Mesodermal cell (in vitro differentiated cells): ENCODE measurements at regions not wholly inside any gene's neighbourhood (a gene's known extent, or its start where the extent isn't known, plus 50 kb on each side); places are given as distances from the start of the nearest gene placed in this dataset.

Experiments
- H3K27ac ChIP-seq: 2 replicates; pipeline ENCODE4 v1.7.0; 2013; ENCODE audit warnings: mild to moderate bottlenecking, low read depth, low read length, moderate library complexity; ENCODE audit not compliant: severe bottlenecking
- H3K36me3 ChIP-seq: 2 replicates; pipeline ENCODE4 v1.7.1; 2013; ENCODE audit warnings: mild to moderate bottlenecking, low read length, moderate library complexity; ENCODE audit not compliant: control insufficient read depth, insufficient read depth
- H3K4me1 ChIP-seq: one replicate; pipeline ENCODE4 v1.7.1; 2013; ENCODE audit warnings: mild to moderate bottlenecking, low read length; ENCODE audit not compliant: insufficient read depth, control insufficient read depth, poor library complexity, severe bottlenecking
- H3K4me3 ChIP-seq: 2 replicates; pipeline ENCODE4 v1.7.0; 2013; ENCODE audit warnings: low read length, control low read depth, mild to moderate bottlenecking; ENCODE audit not compliant: insufficient read depth, poor library complexity, severe bottlenecking; ENCODE audit errors: extremely low read depth
- H3K9me3 ChIP-seq: 2 replicates; pipeline ENCODE4 v1.7.1; 2013; ENCODE audit warnings: mild to moderate bottlenecking, low read length, moderate library complexity; ENCODE audit not compliant: control insufficient read depth
- WGBS, 2 experiments: methylation state at CpG; one replicate each; pipeline ENCODE4 v1.1.5; 2013; ENCODE audit warnings: missing lambda C conversion rate in 2 of 2; ENCODE audit not compliant: insufficient coverage in 2 of 2; 5-methylcytosine and 5-hydroxymethylcytosine counted together

- no peak overlapping the region for H3K27ac ChIP-seq
- WGBS, 2 experiments, result 80 to 89% methylated on average over 1 of the region's 2 CpGs
- H3K36me3 ChIP-seq, result no peaks in the 10 kb centered on the region
- H3K9me3 ChIP-seq, result no peaks in the 10 kb centered on the region
- H3K4me3 ChIP-seq, result no peak overlapping the region
- no peaks in the 10 kb centered on the region for H3K4me1 ChIP-seq
Observed at GRCh38 chr10:84845628-84846261, 517.4 kb downstream of the CCSER2 start.

GRCh38 chr10:84846658-84847316, 518.4 kb downstream of the CCSER2 start:
- Histone ChIP-seq H3K4me3 (no peak overlapping the region), H3K9me3 (no peaks in the 10 kb centered on the region), H3K4me1 (no peaks in the 10 kb centered on the region), H3K36me3 (no peaks in the 10 kb centered on the region), H3K27ac (no peak overlapping the region)
- 53 to 100% methylated on average over 1 to 2 of the region's 4 CpGs for WGBS, 2 experiments

- Histone ChIP-seq H3K4me1 (no peaks in the 10 kb centered on the region), H3K9me3 (no peaks in the 10 kb centered on the region), H3K36me3 (no peaks in the 10 kb centered on the region), H3K4me3 (no peak overlapping the region), H3K27ac (no peak overlapping the region)
- 86 to 95% methylated on average over 2 of the region's 2 CpGs for WGBS, 2 experiments
Observed at GRCh38 chr10:84848967-84849366, 520.6 kb downstream of the CCSER2 start.

- no peaks in the 10 kb centered on the region for H3K36me3 ChIP-seq
- H3K9me3 ChIP-seq, result no peaks in the 10 kb centered on the region
- no peak overlapping the region for H3K27ac ChIP-seq
- H3K4me3 ChIP-seq, result no peak overlapping the region
- no peaks in the 10 kb centered on the region for H3K4me1 ChIP-seq
- WGBS, 2 experiments, result 85% methylated on average over 6 of the region's 6 CpGs
Observed at GRCh38 chr10:84850826-84851225, 522.4 kb downstream of the CCSER2 start.

DNA sequence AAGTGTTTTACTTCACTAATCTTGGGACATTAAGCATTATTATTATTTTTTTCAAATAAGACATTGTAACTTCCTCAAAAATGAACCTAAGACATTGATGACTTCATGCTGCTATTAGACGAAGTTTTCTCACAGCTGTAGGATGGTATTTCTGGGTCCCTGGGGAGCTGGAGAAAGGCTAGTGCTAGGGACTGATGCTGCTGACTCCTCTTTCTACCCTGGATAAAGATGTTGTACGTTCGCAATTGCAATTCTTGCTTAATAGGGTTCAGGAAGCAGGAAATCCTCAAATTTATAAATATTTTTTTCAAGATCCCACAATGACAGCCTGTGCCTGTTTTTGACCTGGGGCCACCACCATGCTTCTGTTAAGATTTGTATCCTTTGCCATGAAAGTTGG, 526.0 kb downstream of the CCSER2 start:
- Histone ChIP-seq H3K27ac (no peak overlapping the region), H3K36me3 (no peaks in the 10 kb centered on the region), H3K4me3 (no peak overlapping the region), H3K9me3 (no peaks in the 10 kb centered on the region), H3K4me1 (no peaks in the 10 kb centered on the region)
- WGBS, 2 experiments, result 100% methylated on average over 2 of the region's 3 CpGs; no CpG with 5 or more reads in 1 of the 2 experiments

DNA sequence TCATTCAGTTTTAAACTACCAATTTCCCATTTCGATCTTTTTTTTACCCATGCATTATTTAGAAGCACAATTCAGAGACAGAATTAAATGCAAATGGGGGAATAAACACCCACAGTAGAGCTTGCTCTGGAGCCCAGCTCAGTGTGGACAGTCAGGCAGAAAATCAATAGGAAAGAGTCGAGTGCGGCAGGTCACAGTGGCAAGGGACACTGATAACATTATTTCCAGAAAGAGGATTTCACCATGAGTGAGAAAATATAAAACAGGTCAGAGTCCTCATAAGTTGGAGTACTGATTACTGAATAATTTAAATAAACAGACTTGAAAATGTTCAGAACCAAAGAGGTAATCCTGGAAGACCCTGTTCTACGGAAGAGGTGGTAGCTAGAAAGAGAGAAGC, 532.5 kb downstream of the CCSER2 start:
- no peaks in the 10 kb centered on the region for H3K4me1 ChIP-seq
- no peaks in the 10 kb centered on the region for H3K36me3 ChIP-seq
- no peak overlapping the region for H3K27ac ChIP-seq
- 85 to 92% methylated on average over 2 of the region's 4 CpGs for WGBS, 2 experiments
- no peak overlapping the region for H3K4me3 ChIP-seq
- H3K9me3 ChIP-seq, result no peaks in the 10 kb centered on the region

GRCh38 chr10:84862551-84862950, 534.2 kb downstream of the CCSER2 start:
- Histone ChIP-seq H3K36me3 (no peaks in the 10 kb centered on the region), H3K27ac (no peak overlapping the region), H3K4me3 (no peak overlapping the region), H3K4me1 (no peaks in the 10 kb centered on the region), H3K9me3 (no peaks in the 10 kb centered on the region)
- WGBS, 2 experiments, result no CpG with 5 or more reads among the region's 1 CpG

DNA sequence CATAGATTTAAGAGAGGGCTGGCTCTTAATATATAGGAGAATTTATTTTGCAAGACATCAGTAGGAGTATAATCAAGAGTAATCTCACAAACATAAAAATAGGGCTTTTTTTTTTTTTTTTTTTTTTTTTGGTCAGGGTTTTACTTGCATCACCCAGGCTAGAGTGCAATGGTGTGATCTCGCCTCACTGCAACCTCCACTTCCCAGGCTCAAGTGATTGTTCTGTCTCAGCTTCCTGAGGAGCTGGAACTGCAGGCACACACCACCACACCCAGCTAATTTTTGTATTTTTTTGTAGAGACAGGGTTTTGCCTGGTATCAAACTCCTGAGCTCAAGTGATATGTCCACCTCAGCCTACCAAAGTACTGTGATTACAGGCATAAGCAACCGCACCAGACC, 535.3 kb downstream of the CCSER2 start:
- Histone ChIP-seq H3K36me3 (no peaks in the 10 kb centered on the region), H3K27ac (no peak overlapping the region), H3K4me1 (no peaks in the 10 kb centered on the region), H3K9me3 (no peaks in the 10 kb centered on the region), H3K4me3 (no peak overlapping the region)
- WGBS, 2 experiments, result 89 to 100% methylated on average over 1 of the region's 2 CpGs

DNA sequence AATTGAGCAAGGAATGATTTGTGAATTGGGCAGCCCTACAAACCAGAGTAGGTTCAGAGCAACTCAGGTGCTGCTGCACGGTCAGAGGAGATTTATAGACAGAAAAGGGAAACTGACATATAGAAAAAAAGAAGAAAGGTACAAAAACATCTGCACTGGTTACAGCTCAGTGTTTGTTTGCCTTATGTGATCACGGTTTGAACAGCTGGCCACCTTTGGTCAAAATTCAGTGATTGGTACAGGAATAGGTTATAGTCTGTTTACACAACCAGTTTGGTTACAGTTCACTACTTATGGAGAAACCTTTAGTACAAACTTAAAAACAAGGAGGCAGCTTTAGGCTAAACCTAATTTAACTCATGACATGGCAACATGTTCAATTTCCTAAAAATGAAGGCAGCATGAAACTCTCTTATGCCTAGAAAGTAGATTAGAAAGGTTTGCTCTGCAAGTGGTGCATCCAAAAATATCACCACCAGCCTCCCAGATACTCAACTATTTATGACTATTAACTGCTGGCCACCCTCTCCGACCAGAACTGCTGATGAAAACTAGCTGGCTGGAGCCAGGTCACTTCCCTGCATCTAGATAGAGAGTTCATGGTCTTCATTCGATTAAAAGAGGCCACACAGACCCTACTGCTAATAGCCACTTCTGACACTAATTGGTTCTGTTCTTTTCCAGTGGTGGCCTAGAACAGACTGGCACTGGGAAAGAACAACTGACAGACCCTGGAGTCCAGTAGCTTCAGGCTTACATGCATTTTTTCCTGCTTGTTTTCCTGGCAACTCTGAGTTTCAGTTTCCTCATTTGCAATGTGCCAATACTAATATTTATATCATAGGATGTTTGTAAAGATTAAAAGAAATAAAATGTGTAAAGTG, 548.0 kb downstream of the CCSER2 start:
- 91 to 96% methylated on average over 3 to 4 of the region's 4 CpGs for WGBS, 2 experiments
- Histone ChIP-seq H3K27ac (no peak overlapping the region), H3K9me3 (no peaks in the 10 kb centered on the region), H3K36me3 (no peaks in the 10 kb centered on the region), H3K4me3 (no peak overlapping the region), H3K4me1 (no peaks in the 10 kb centered on the region)

GRCh38 chr10:84879991-84880390, 551.6 kb downstream of the CCSER2 start:
- Histone ChIP-seq H3K36me3 (no peaks in the 10 kb centered on the region), H3K4me3 (no peak overlapping the region), H3K4me1 (no peaks in the 10 kb centered on the region), H3K27ac (no peak overlapping the region), H3K9me3 (no peaks in the 10 kb centered on the region)
- WGBS, 2 experiments, result 100% methylated on average over 1 of the region's 2 CpGs; no CpG with 5 or more reads in 1 of the 2 experiments
